Nephron (organoid): ENCODE measurements at regions not wholly inside any gene's neighbourhood (a gene's known extent, or its start where the extent isn't known, plus 50 kb on each side); places are given as distances from the start of the nearest gene placed in this dataset.
"Not testable (repeated sequence)": the region's sequence is repeated elsewhere in the genome, so short reads cannot be mapped to it uniquely, and the experiment has no call there.

Experiments
- H3K27ac Mint-ChIP-seq, 3 experiments: 2 replicates each; pipeline ENCODE4 v1.8.0; 2020; ENCODE audit warnings: mixed read lengths in 3 of 3, mild to moderate bottlenecking in 2 of 3, moderate library complexity in 1 of 3
- H3K27me3 Mint-ChIP-seq: 2 replicates; pipeline ENCODE4 v1.8.0; 2021; ENCODE audit warnings: low read depth, mild to moderate bottlenecking, moderate library complexity, mixed read lengths
- H3K36me3 Mint-ChIP-seq: 2 replicates; pipeline ENCODE4 v1.8.0; 2020; ENCODE audit warnings: low read depth, mixed read lengths
- H3K4me1 Mint-ChIP-seq: 2 replicates; pipeline ENCODE4 v1.8.0; 2020; ENCODE audit warnings: mixed read lengths
- H3K4me3 Mint-ChIP-seq, 3 experiments: 2 replicates each; pipeline ENCODE4 v1.8.0; 2020; ENCODE audit warnings: mild to moderate bottlenecking in 3 of 3, mixed read lengths in 3 of 3, moderate library complexity in 2 of 3
- H3K9me3 Mint-ChIP-seq: 2 replicates; pipeline ENCODE4 v1.8.0; 2020; ENCODE audit warnings: mixed read lengths
- TF ChIP-seq, protein P1 (sequence below), 3 experiments: fragments of 200-600 bp; sonication (generic); IDR thresholded peaks; one replicate each; pipeline ENCODE4 v1.5.0; 2021; ENCODE audit warnings: antibody characterized with exemption in 3 of 3; ENCODE audit not compliant: unreplicated experiment in 3 of 3

DNA sequence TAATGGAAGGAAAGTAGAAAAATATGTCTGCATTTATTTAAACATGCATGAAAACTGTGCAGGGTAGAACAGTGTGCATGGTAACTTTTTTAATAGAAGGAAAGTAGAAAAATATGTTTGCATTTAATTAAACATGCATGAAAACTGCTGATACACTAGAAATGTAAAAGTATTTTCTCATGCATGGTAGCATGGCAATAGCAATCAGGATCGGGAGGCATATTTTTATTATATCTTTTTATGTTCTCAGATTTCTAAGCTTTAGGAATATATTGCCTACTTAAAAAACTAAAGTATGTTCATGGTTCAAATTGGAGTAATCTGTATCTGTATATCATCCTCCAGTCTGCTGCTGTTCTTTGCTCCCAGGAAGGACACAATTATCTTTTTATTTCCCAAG lies 1468.9 kb upstream of the GBE1 start:
- Mint-ChIP-seq H3K4me1 (peaks cover 4% of the 10 kb centered on the region), H3K27ac (no peak overlapping the region), H3K9me3 (peaks cover 2% of the 10 kb centered on the region), H3K36me3 (no peaks in the 10 kb centered on the region), H3K27me3 (no peaks in the 10 kb centered on the region), H3K4me3 (no peak overlapping the region)
- TF ChIP-seq, protein P1, sequence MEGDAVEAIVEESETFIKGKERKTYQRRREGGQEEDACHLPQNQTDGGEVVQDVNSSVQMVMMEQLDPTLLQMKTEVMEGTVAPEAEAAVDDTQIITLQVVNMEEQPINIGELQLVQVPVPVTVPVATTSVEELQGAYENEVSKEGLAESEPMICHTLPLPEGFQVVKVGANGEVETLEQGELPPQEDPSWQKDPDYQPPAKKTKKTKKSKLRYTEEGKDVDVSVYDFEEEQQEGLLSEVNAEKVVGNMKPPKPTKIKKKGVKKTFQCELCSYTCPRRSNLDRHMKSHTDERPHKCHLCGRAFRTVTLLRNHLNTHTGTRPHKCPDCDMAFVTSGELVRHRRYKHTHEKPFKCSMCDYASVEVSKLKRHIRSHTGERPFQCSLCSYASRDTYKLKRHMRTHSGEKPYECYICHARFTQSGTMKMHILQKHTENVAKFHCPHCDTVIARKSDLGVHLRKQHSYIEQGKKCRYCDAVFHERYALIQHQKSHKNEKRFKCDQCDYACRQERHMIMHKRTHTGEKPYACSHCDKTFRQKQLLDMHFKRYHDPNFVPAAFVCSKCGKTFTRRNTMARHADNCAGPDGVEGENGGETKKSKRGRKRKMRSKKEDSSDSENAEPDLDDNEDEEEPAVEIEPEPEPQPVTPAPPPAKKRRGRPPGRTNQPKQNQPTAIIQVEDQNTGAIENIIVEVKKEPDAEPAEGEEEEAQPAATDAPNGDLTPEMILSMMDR (IDR thresholded peaks at IDR 0.05; ENCODE audit: unreplicated experiment in 3 of 3), result no peak

DNA sequence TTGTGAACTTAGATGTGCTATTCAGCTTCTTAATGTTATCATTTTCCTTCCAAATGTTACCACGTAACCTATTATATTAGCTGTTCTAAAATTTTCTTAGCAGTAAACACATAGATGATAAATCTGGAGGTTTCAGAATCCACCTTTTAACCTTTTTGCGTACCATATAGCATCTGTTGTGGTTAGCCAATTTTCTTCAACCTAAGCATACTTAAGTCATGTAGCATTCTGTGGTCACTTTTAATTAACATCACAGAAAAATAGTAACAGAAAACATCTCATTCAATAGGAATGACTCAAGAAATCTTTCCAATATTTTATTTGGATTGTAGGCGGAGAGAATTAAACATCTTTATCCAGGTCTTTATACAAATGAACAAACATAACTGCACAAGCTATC lies 1465.3 kb upstream of the GBE1 start:
- no peaks in the 10 kb centered on the region for H3K36me3 Mint-ChIP-seq
- no peaks in the 10 kb centered on the region for H3K27me3 Mint-ChIP-seq
- H3K27ac Mint-ChIP-seq, result no peak overlapping the region
- H3K4me1 Mint-ChIP-seq, result peaks cover 4% of the 10 kb centered on the region
- TF ChIP-seq, protein P1 (IDR thresholded peaks at IDR 0.05; ENCODE audit: unreplicated experiment in 3 of 3), result no peak
- no peaks in the 10 kb centered on the region for H3K9me3 Mint-ChIP-seq
- no peak overlapping the region for H3K4me3 Mint-ChIP-seq

DNA sequence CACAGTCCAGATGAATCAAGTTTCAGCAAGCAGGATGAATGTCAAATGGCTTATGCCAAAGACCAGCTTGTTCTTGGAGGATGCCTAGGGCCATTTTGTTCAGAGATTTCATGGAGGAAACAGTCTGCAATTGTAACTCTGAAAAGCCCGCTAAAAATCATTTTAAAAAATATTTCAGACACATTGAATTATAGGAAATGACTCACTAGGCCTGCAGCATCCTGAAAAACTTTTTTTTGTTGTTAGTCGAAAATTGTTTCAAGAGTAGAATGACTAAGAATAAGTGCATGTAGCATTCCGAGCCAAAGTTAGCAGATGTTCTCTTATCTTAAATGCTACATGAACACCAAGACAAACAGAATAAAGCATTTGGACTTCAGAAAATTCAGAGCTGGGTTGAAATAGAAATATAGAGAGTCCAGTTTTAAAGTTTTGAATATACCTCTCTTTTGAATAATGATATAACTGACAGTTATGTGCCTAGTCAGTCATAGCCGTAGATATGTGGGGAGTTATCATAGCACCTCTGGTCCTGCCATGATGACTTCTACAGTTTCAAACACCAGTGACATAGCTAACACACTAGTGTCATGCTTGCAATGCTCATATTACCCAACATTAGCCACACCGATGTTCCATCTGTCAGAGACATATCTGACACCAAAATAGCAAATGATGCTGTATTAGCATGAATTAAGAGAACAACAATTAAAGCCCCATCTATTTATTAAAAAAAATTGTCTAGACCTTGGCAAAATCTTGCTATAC lies 1462.8 kb upstream of the GBE1 start:
- Mint-ChIP-seq H3K27ac (peak overlapping the region in 1 of 3 experiments; percentile 62), H3K36me3 (no peaks in the 10 kb centered on the region), H3K4me1 (no peaks in the 10 kb centered on the region), H3K27me3 (no peaks in the 10 kb centered on the region), H3K9me3 (no peaks in the 10 kb centered on the region), H3K4me3 (no peak overlapping the region)
- TF ChIP-seq, protein P1 (IDR thresholded peaks at IDR 0.05; ENCODE audit: unreplicated experiment in 3 of 3), result no peak

DNA sequence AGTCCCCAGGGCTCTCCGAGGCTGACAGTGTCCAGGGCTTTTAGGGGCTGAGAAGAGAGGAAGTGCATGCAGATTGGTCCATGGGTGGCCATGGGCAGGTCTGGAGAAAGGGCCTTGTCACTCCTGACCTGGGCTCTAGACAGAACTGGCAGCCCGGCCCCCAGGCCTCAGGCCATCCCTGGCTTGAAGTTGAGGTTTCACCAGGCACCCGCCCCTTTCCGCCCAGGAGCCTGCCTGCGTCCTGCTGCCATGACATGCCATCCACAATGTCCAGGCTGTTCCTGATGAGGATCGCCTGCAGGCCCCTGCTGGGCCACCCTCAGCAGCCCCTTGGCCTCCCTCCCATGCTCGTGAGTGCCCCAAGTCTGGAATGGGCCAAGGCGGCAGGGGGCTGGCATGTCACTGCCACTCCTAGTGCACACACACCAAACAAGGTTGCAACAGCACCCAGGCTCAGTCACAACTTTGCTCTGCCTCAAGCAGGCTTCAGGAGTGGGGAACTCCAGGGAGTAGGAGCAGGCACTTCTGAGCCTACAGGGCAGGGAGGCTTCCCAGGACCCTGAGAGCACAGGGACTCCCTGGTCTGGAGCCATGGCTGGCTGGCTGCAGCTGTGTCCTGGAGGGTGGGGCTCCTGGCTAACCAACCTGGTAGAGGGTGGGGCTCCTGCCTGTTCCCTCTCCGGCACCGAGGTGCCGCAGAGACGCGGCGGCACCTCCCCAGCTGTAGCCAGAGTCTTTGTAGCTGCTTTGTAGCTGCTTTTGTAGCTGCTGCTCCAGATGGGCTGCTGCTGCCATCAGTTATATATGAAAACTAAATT lies 1457.1 kb upstream of the GBE1 start:
- Mint-ChIP-seq H3K27me3 (no peaks in the 10 kb centered on the region), H3K36me3 (no peaks in the 10 kb centered on the region), H3K4me3 (no peak overlapping the region), H3K9me3 (no peaks in the 10 kb centered on the region), H3K4me1 (no peaks in the 10 kb centered on the region), H3K27ac (no peak overlapping the region)
- TF ChIP-seq, protein P1 (IDR thresholded peaks at IDR 0.05; ENCODE audit: unreplicated experiment in 3 of 3), result no peak

DNA sequence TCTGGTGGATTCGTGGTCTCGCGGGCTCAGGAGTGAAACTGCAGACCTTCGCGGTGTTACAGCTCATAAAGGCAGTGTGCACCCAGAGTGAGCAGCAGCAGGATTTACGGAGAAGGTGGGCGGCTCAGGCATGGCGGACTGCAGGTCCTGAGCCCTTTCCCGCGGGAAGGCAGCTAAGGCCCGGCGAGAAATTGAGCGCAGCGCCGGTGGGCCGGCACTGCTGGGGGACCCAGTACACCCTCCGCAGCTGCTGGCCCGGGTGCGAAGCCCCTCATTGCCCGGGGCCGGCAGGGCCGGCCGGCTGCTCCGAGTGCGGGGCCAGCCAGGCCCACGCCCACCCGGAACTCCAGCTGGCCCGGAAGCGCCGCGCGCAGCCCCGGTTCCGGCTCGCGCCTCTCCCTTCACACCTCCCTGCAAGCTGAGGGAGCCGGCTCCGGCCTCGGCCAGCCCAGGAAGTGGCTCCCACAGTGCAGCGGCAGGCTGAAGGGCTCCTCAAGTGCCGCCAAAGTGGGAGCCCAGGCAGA lies 1456.2 kb upstream of the GBE1 start:
- not testable (repeated sequence) for H3K27me3 Mint-ChIP-seq, H3K27ac Mint-ChIP-seq, H3K9me3 Mint-ChIP-seq, H3K4me3 Mint-ChIP-seq, H3K4me1 Mint-ChIP-seq, H3K36me3 Mint-ChIP-seq

DNA sequence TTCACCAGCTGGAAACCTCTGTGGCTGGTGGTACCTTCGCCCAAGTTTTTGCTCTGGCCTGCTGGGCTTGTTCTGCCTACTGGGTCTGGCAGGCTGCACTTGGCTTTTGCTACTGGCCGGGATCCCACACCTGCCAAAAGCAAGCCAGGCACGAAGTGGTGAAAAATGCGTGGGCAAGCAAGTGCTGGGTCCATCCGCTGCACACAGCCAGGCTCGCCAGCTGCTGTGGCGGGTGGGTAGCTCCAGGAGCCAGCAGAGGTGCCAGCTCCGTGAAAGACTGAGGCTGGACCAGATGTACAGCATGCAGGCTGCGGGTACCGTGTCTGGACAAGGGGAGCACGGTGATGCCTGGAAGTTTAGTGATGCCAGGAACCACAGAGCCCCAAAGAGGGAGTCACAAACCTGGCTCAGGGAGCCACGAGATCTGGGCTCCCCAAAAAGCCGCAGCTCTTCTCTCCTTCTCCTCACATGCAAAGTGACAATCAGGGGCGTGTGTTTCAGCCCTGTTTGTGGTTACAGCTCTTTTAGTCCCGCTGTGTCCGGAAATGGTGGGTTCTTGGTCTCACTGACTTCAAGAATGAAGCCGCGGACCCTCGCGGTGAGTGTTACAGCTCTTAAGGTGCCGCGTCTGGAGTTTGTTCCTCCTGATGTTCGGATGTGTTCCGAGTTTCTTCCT lies 1455.6 kb upstream of the GBE1 start:
- Mint-ChIP-seq H3K4me1 (no peaks in the 10 kb centered on the region), H3K4me3 (no peak overlapping the region), H3K36me3 (no peaks in the 10 kb centered on the region), H3K27ac (no peak overlapping the region), H3K9me3 (no peaks in the 10 kb centered on the region), H3K27me3 (no peaks in the 10 kb centered on the region)
- TF ChIP-seq, protein P1 (IDR thresholded peaks at IDR 0.05; ENCODE audit: unreplicated experiment in 3 of 3), result no peak
